Natural killer cell treated with Interleukin-12 subunit alpha and Interleukin-12 subunit beta and Interleukin-15 and Interleukin-18, amount 100 ng/mL, for 72 hours (primary cell): ENCODE measurements at regions not wholly inside any gene's neighbourhood (a gene's known extent, or its start where the extent isn't known, plus 50 kb on each side); places are given as distances from the start of the nearest gene placed in this dataset.
"Not testable (repeated sequence)": the region's sequence is repeated elsewhere in the genome, so short reads cannot be mapped to it uniquely, and the experiment has no call there.

Experiments used
- ATAC-seq, 2 donors: fragments of 150-1000 bp; cut with Tn5 transposase in 1 of 2; sonication (Bioruptor Pico), chemical (Tn5 transposase) in 1 of 2; 2 replicates each; pipeline ENCODE4 v1.10.0; 2021
- DNase-seq: peaks from one replicate; pipeline ENCODE4 v3.0.0; 2022; ENCODE audit warnings: low spot score
- H3K27ac Mint-ChIP-seq, 2 donors: 1 replicate in 1 of 2; 2 replicates in 1 of 2; pipeline ENCODE4 v1.8.0; 2022; ENCODE audit warnings: mixed read lengths in 2 of 2, mild to moderate bottlenecking in 1 of 2, moderate library complexity in 1 of 2
- H3K27me3 Mint-ChIP-seq, 2 donors: 1 replicate in 1 of 2; 2 replicates in 1 of 2; pipeline ENCODE4 v1.8.0; 2022; ENCODE audit warnings: mixed read lengths in 2 of 2
- H3K36me3 Mint-ChIP-seq: one replicate; pipeline ENCODE4 v1.8.0; 2022; ENCODE audit warnings: mixed read lengths
- H3K4me1 Mint-ChIP-seq, 2 donors: 1 replicate in 1 of 2; 2 replicates in 1 of 2; pipeline ENCODE4 v1.8.0; 2022; ENCODE audit warnings: low read depth in 2 of 2, mixed read lengths in 2 of 2, mild to moderate bottlenecking in 1 of 2
- H3K4me3 Mint-ChIP-seq: one replicate; pipeline ENCODE4 v1.8.0; 2022; ENCODE audit warnings: mixed read lengths
- H3K9me3 Mint-ChIP-seq: 2 replicates; pipeline ENCODE4 v1.8.0; 2022; ENCODE audit warnings: mixed read lengths

- Mint-ChIP-seq H3K36me3 (no peaks in the 10 kb centered on the region), H3K4me3 (no peak overlapping the region), H3K9me3 (no peaks in the 10 kb centered on the region), H3K27me3 (peaks cover 12 to 33% of the 10 kb centered on the region in 2 donors), H3K4me1 (peaks cover 7 to 9% of the 10 kb centered on the region in 2 donors), H3K27ac (no peak overlapping the region)
- DNase-seq (no peak), ATAC-seq (no peak)
Measured at GRCh38 chr1:60950224-60951063, 131.9 kb upstream of the NFIA start.

GRCh38 chr1:60949826-60950197, 132.5 kb upstream of the NFIA start:
- Mint-ChIP-seq H3K4me1 (peaks cover 7 to 9% of the 10 kb centered on the region in 2 donors), H3K36me3 (no peaks in the 10 kb centered on the region), H3K27me3 (peaks cover 12 to 31% of the 10 kb centered on the region in 2 donors), H3K9me3 (no peaks in the 10 kb centered on the region), H3K4me3 (no peak overlapping the region), H3K27ac (no peak overlapping the region)
- ATAC-seq (no peak), DNase-seq (no peak)

GRCh38 chr1:60949154-60949825, 133.1 kb upstream of the NFIA start:
- peaks cover 7 to 9% of the 10 kb centered on the region in 2 donors for H3K4me1 Mint-ChIP-seq

GRCh38 chr1:60948486-60948885, 133.9 kb upstream of the NFIA start:
- Mint-ChIP-seq H3K36me3 (no peaks in the 10 kb centered on the region), H3K27ac (no peak overlapping the region), H3K4me3 (no peak overlapping the region), H3K27me3 (peaks cover 16 to 24% of the 10 kb centered on the region in 2 donors), H3K4me1 (peaks cover 7 to 9% of the 10 kb centered on the region in 2 donors), H3K9me3 (no peaks in the 10 kb centered on the region)
- ATAC-seq (no peak), DNase-seq (no peak)

More at GRCh38 chr1:60949154-60949825, 133.1 kb upstream of the NFIA start:
- no peak for DNase-seq
- Mint-ChIP-seq H3K9me3 (no peaks in the 10 kb centered on the region), H3K36me3 (no peaks in the 10 kb centered on the region), H3K4me3 (no peak overlapping the region), H3K27ac (no peak overlapping the region), H3K27me3 (peaks cover 14 to 26% of the 10 kb centered on the region in 2 donors)
- ATAC-seq = no peak

GRCh38 chr1:60947367-60947766, 135.0 kb upstream of the NFIA start:
- Mint-ChIP-seq H3K27ac (no peak overlapping the region), H3K27me3 (peaks cover 23 to 32% of the 10 kb centered on the region in 2 donors), H3K4me1 (peaks cover 7 to 9% of the 10 kb centered on the region in 2 donors), H3K4me3 (no peak overlapping the region), H3K36me3 (no peaks in the 10 kb centered on the region), H3K9me3 (no peaks in the 10 kb centered on the region)
- ATAC-seq = no peak
- no peak for DNase-seq

- Mint-ChIP-seq H3K9me3 (no peaks in the 10 kb centered on the region), H3K4me3 (no peak overlapping the region), H3K27ac (no peak overlapping the region), H3K27me3 (peaks cover 17 to 26% of the 10 kb centered on the region in 2 donors), H3K4me1 (no peaks in the 10 kb centered on the region), H3K36me3 (no peaks in the 10 kb centered on the region)
- ATAC-seq (no peak), DNase-seq (no peak)
Measured at GRCh38 chr1:60942896-60943638, 139.3 kb upstream of the NFIA start.

- Mint-ChIP-seq H3K4me3 (no peak overlapping the region), H3K36me3 (no peaks in the 10 kb centered on the region), H3K9me3 (no peaks in the 10 kb centered on the region), H3K4me1 (no peaks in the 10 kb centered on the region), H3K27ac (no peak overlapping the region), H3K27me3 (peaks cover 24 to 34% of the 10 kb centered on the region in 2 donors)
- ATAC-seq = peak in 1 of 2 donors; percentile 43
- no peak for DNase-seq
Measured at GRCh38 chr1:60942291-60942690, 140.1 kb upstream of the NFIA start.

- not testable (repeated sequence) for H3K4me3 Mint-ChIP-seq, H3K27ac Mint-ChIP-seq, H3K4me1 Mint-ChIP-seq, ATAC-seq, H3K36me3 Mint-ChIP-seq, DNase-seq, H3K9me3 Mint-ChIP-seq
- H3K27me3 Mint-ChIP-seq = peaks cover 26 to 38% of the 10 kb centered on the region in 2 donors
Measured at GRCh38 chr1:60940685-60941084, 141.7 kb upstream of the NFIA start.

- Mint-ChIP-seq H3K4me1 (no peaks in the 10 kb centered on the region), H3K4me3 (no peak overlapping the region), H3K27me3 (peaks cover 26 to 42% of the 10 kb centered on the region in 2 donors), H3K9me3 (no peaks in the 10 kb centered on the region), H3K27ac (no peak overlapping the region), H3K36me3 (no peaks in the 10 kb centered on the region)
- no peak for ATAC-seq
- DNase-seq = no peak
Measured at GRCh38 chr1:60937720-60938119, 144.6 kb upstream of the NFIA start.

- ATAC-seq = no peak
- no peak for DNase-seq
- Mint-ChIP-seq H3K4me1 (no peaks in the 10 kb centered on the region), H3K27ac (no peak overlapping the region), H3K4me3 (no peak overlapping the region), H3K9me3 (no peaks in the 10 kb centered on the region), H3K36me3 (no peaks in the 10 kb centered on the region), H3K27me3 (peaks cover 21 to 34% of the 10 kb centered on the region in 2 donors)
Measured at GRCh38 chr1:60936591-60937342, 145.6 kb upstream of the NFIA start.

GRCh38 chr1:60936163-60936562, 146.2 kb upstream of the NFIA start:
- DNase-seq (no peak), ATAC-seq (no peak)
- no peaks in the 10 kb centered on the region for H3K4me1 Mint-ChIP-seq
- H3K36me3 Mint-ChIP-seq = no peaks in the 10 kb centered on the region
- no peaks in the 10 kb centered on the region for H3K9me3 Mint-ChIP-seq
- H3K27me3 Mint-ChIP-seq = peaks cover 21 to 34% of the 10 kb centered on the region in 2 donors
- H3K27ac Mint-ChIP-seq = no peak overlapping the region
- no peak overlapping the region for H3K4me3 Mint-ChIP-seq

GRCh38 chr1:60935599-60936110, 146.7 kb upstream of the NFIA start:
- no peak overlapping the region for H3K27ac Mint-ChIP-seq
- no peaks in the 10 kb centered on the region for H3K36me3 Mint-ChIP-seq
- H3K4me1 Mint-ChIP-seq = no peaks in the 10 kb centered on the region
- DNase-seq (no peak), ATAC-seq (no peak)
- no peaks in the 10 kb centered on the region for H3K9me3 Mint-ChIP-seq
- H3K27me3 Mint-ChIP-seq = peaks cover 21 to 34% of the 10 kb centered on the region in 2 donors
- no peak overlapping the region for H3K4me3 Mint-ChIP-seq

- DNase-seq (no peak), ATAC-seq (no peak)
- no peaks in the 10 kb centered on the region for H3K9me3 Mint-ChIP-seq
- no peaks in the 10 kb centered on the region for H3K4me1 Mint-ChIP-seq
- H3K36me3 Mint-ChIP-seq = no peaks in the 10 kb centered on the region
- no peak overlapping the region for H3K27ac Mint-ChIP-seq
- H3K4me3 Mint-ChIP-seq = no peak overlapping the region
- H3K27me3 Mint-ChIP-seq = peaks cover 5 to 6% of the 10 kb centered on the region in 2 donors
Measured at GRCh38 chr1:60930130-60930529, 152.2 kb upstream of the NFIA start.
